ENCODE measurements at regions not wholly inside any gene's neighbourhood (a gene's known extent, or its start where the extent isn't known, plus 50 kb on each side); places are given as distances from the start of the nearest gene placed in this dataset.
"Not testable (repeated sequence)": the region's sequence is repeated elsewhere in the genome, so short reads cannot be mapped to it uniquely, and the experiment has no call there.

DNA sequence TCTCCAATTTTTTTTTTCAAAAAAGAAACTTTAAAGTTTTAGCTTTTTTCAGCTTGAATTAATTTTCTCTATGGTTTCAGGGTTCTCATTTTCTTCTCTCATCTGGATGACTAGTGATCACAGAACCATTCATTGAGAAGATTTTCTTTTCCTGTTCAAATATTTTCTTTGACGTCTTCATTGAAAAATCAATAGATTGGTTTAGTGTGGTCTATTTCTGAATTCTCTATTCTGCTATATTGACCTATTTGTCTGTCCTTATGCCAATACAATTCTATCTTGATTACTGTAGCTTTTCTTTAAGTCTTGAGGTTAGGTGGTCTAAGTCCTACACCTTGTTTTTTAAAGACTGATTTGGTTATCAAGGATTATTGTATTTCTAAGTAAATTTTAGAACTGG lies 150.2 kb upstream of the MAN1A1 start:
- no peak for DNase-seq

DNA sequence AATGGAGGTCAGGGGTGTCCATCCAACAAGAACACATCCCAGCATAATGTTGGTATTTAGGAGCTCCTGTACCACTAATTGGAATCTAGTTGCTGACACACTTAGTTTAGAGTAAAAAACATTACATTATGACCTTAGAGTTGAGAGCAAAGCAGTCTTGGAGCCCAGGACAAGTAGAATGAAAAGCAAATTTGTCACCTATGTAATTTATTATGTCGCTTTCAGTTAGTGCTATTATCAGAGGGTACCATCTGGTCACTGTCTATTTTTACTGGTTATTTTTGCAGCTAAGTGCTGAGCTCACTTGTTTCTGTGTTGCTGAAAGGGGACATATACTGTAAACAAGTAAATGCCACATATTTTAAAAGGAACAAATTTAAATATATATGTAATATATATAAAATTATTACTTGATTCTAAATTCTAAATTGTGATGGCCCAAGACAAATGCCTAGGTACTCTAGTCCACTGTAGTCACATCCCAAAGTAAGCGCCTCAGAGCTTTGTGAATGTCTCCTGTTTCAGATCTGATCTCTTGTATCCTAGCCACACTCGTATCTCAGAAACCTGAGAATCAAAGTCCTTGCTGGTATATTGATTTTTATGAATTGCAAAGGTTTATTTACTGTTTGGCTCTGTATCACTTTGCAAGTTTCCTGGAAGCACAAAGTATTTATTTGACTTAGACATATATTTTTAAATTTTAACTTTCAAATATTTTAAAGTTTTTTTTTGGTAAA lies 148.6 kb upstream of the MAN1A1 start:
- no peak for DNase-seq

DNA sequence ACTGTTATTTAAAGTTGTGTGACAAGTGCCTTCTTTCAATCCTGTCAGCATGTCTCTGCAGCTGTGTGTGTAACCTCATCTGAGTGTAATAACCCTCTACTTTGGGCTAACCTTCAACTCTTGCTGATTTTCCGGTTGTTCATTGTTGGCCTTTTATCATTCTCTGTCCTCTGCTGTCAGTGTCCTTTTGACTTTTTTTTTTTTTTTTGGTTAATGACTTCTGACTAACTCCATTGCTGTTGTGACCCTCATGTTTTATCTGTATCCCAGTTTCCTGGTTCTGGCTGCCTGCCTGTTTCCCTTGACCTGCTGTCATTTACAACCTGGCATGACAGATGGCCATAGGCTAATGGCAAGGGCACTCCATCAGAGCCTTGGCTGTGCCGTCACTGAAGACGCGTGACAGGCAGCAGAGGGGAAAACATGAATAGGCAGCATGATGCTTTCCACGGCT lies 145.7 kb upstream of the MAN1A1 start:
- no peak for DNase-seq

DNA sequence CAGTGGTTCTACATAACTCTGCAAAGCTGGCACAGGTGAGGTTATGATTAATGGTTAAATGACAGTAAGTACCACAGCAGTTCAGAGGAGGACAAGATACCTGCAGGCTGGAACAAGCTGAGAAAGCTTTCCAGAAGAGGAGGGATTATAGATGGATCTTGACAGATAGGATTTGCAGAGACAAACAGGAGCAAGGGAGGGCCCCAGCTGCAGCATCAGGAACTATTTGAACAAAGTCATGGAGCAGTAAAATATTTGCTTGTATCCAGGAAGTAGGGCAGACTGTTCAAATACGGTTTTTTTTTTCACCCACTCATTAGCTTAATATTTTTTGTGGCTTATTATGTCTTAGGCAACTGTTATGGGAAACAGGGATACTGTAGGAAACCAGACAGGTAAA lies 144.4 kb upstream of the MAN1A1 start:
- no peak for DNase-seq

DNA sequence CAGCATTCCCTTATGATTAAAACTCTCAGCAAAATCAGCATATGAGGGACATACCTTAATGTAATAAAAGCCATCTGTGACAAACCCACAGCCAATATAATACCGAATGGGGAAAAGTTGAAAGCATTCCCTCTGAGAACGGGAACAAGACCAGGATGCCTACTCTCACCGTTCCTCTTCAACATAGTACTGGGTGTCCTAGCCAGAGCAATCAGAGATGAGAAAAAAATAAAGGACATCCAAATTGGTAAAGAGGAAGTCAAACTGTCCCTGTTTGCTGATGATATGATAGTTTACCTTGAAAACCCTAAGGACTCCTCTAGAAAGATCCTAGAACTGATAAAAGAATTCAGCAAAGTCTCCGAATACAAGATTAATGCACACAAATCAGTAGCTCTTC lies 141.6 kb upstream of the MAN1A1 start:
- DNase-seq: not testable (repeated sequence)

DNA sequence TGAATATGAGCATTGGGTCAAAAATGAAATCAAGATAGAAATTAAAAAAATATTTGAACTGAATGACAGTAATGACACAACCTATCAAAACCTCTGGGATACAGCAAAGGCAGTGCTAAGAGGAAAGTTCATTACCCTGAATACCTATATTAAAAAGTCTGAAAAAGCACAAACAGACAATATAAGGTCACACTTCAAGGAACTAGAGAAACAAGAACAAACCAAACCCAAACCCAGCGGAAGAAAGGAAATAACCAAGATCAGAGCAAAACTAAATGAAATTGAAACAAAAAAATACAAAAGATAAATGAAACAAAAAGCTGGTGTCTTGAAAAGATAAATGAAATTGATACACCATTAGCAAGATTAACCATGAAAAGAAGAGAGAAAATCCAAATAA lies 140.5 kb upstream of the MAN1A1 start:
- not testable (repeated sequence) for DNase-seq

DNA sequence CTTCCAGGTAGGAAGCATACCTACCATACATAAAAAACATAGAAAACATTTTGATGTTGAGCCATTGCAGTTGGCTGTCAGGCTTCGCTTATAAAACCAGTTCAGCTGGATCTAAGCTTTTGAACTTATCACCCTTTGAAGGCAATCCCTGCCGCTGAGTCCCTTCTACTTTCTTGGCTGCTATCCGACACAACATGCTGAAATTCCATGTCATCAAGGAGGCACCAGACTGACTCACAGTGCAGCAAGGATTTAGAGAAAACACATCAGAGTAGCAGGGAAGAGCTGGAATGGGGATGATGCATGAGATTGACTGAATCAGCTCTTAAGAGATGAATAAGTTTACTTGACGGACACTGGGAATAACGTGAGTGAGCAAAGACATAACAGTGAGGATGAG lies 135.0 kb upstream of the MAN1A1 start:
- DNase-seq: no peak

DNA sequence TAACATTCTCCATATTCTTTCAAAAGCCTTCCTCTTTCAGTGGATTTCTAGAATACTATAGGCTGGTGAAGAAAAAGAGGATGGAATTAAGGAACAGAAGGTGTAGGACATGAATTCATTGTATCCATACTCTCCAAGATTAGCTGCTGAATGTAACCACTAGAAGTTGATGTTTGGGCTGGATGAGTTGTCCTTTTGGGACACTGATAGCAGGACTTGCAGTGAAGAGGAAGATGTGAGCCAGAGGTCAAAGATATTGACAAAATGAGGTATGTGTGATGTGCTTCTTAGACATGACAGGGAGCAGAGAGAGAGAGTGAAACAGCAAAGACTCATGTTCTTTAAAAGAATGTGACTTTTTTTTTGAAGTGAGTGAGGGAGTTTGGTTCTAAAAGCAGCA lies 134.3 kb upstream of the MAN1A1 start:
- DNase-seq: no peak

DNA sequence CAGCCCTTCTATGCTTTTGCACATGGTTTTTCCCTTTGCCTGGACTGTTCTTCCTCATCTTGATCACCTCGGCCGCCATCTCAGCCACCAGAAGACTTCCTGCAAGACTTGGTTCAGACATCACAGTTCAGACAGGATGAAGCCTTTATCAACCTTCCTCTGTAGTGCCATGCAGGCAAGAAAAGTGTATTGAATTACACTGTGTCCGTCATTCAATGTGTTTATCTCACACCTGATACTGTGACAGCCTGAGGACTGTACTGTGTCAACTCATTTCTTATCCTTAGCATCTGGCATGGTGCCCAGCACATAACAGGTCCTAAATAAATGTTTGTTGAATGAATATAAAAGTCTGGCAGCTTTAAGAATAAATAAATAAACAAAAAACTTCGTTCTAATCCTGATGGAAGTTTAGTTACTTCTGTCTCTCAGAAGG lies 133.3 kb upstream of the MAN1A1 start:
- DNase-seq: no peak

DNA sequence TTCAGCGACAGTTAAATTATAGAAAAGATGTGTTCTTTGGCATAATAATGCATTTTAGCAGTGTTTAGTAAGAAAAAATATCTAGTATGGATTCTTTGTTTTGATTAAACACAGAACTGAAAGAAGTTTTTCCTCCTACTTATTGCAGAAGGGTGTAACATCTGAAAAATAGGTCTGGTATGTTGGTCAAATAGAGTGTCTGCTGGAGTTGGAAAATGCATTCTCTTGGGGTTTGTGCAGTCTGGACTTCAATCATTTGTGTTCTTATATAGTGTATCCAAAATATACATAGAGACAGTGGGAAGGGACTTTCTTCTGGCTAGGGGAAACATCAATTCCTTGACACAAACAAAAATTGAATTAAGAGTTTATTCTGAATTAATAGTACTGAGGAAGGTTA lies 132.4 kb upstream of the MAN1A1 start:
- no peak for DNase-seq

DNA sequence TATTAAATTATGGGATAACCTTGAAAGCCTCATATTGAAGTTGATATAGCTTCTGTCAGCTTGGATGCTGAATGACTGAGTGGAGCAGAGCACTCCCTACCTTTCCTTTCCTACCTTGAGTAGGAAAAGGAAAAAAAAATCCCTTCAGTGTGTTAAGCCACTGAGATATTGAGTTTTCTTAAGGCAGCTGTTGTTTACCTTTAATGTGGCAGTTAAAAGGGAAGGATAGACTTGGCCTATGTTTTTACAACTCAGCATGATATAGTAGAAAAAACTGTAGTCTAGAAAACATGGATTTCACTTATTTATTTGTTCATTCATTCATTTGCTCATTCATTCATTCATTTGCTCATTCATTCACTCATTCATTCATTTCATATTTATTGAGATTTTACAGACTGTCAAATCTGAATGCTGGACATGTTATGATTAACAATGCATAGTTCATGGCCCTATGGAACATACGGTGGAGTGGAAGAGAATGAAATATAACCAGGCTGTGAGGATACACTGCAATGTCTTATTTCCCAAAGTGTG lies 131.5 kb upstream of the MAN1A1 start:
- no peak for DNase-seq

DNA sequence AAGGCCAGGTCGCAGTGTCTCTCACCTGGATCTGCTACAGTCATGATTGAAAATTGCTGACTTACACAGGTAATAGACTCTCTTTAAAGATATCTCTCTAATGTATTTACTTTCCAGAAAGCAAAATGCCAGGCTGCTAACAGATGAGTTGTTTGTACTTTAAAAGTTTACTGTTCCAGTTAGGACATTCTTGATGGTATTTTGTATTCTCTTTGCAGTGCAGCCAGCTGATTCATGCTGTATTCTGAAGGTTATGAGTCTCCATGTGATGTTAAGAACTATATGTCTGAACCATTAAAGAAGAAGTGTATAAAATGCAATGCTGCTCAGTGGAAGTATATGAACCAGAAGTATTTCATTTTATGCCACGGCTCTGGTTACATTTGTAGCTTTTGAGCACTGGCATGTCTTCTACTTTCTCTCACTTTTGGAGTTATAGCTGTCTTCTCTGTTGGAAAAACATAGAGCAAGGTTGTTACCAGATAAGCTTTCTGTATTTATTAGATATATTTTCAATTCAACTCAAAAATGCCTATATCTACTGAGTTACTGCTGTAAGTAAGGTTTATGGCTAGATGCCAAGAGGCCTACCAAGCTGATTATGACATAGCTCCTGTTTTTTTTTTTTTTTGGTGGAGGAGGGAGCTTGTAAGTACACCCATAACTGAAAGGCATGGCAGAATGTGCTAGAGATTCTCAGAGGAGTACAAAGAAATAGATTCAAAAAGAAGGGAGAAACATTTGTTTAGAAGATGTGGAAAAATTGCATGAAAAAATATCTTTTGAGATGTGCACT lies 130.5 kb upstream of the MAN1A1 start:
- DNase-seq: no peak

DNA sequence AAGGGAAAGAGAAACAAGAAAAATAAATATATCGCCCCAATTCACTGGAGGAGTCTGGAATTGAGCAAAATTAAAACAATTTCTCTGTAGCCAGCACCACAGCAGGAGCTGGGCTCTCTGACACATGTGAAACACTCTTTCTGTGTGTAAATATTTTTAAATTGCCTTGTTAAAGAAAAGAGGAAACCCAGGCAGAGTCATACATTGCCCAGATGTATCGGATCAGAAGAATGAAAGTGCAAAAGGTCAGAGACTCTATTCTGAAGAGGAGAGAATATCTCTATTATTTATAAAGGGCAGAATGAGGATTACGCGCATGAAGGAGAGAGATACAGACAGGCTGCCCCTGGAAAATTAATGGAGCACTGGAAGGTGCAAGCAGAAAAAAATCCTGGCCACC lies 127.0 kb upstream of the MAN1A1 start:
- DNase-seq: no peak

DNA sequence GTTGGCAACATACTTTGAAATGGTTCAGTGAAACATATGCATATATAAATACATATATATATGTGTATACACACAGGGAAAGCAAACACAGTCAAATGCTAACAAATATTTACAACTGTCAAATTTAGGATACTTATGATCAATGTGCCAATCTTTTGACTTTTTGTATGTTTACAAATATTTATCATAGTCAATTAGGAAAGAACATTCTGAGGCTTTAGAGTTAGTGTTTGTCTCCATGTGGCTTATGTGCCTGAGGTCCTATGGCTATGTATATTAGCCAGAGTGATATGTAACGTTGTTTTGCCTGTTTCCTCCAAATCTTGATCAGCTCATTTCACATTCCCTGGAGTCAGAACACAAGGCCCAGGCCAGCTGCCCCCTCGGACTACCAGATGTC lies 126.5 kb upstream of the MAN1A1 start:
- DNase-seq: no peak

DNA sequence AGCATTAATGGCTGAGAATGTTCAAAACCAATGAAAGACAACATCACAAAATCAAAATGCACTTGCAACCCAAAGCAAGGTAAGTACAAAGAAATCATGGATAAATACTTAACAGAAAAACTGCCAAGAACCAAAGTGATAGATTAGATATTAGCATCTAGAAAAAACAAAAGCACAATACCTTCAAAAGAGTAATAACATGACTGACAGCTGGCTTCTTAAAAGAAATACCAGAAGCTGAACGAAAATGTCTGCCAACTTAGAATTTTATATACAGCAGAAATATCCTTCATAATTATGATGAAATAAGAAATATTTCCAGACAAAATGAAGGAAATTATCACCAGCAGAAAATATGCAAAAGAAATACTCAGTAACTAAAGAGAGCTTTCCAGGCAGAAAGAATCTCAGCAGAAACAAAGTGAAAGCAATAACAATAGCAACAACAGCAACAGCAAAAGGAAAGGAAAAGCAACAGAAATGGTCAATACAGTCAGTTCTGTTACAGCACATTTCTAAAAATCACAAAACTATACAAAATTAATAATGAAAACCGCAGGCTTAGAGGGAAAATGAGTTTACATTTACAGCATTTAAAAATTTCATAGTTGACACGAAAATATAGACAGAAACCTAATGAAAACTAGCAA lies 121.5 kb upstream of the MAN1A1 start:
- DNase-seq: no peak

DNA sequence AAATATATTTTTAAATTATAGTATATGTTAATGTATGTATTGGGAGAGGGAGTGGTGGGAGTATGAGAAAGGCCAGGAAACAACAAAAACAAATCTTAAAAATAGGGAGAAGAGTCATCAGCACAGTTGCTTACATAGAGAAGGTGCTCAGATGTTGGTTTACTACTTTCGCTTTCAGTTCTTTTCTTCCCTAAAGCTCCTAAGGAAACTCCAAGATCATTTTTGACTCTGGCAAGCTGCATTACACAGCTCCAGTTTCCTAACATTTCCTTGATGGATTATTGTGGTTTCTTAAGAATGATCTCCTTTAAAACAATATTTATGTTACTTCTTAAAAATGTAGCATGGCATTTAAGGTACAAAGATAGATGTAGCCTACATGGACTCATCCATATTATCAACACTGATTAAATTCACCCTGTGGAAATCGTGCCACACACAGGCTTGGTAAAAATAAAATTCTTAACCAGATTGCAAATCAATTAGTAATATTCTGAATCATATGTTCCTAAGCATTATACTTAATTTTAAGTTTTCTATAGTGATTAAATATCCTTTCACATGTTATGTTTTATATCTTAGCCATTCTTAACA lies 118.0 kb upstream of the MAN1A1 start:
- DNase-seq: no peak

DNA sequence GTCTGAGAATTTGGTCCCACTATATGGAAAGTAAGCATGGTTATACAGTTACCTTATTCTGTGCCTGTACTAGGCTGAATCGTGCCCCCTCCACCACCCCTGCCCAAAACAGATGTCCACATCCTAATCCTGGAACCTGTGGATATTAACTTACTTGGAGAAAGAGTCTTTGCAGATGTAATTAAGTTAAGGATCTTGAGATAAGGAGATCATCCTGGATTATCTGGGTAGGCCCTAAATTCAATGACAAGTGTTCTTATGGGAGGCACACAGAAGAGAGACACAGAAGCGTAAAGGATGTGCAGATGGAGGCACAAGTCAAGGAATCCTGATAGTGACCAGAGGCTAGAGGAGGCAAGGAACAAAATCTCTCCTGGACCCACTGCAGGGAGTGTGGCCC lies 116.7 kb upstream of the MAN1A1 start:
- no peak for DNase-seq

DNA sequence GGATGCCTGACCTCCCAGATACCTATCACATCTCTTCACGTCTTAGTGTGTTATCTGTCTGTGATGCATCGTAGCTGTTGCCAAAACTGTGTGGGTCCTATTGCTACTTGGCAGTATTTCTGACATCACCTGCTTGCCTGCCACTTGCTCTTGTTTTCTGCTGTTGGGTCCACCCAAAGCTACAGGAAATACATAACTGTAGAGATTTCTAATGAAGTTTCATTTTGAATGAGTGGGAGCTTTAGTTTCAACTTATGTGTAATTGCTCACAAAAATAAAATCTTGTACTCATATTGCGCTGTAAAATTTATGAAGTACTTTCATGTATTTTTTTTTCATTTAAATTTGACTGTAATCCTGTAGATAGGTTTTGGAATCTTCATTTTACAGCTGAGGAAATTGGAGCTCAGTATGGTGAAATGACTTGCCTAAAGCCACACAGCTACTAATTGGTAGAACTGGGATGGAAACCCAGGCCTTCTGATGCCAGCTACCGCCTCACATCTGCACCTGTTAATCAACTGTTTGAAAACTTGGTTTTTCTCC lies 113.6 kb upstream of the MAN1A1 start:
- DNase-seq: no peak

DNA sequence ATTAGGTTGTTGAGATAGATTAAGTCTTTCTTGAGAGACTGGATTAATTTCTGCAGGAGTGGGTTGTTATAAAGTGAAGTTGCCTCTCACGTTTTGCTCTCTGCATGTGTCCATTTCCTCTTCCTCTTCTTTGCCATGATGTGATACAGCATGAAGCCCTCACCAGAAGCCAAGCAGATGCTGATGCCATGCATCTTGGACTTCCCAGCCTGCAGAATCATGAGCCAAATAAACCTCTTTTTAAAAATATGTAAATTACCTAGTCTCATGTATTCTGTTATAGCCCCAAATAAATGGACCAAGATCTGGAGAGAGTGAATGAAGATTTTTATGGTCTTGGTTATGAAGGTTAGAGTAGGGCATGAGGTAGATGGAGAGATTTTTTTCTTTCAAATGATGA lies 111.6 kb upstream of the MAN1A1 start:
- DNase-seq: no peak

DNA sequence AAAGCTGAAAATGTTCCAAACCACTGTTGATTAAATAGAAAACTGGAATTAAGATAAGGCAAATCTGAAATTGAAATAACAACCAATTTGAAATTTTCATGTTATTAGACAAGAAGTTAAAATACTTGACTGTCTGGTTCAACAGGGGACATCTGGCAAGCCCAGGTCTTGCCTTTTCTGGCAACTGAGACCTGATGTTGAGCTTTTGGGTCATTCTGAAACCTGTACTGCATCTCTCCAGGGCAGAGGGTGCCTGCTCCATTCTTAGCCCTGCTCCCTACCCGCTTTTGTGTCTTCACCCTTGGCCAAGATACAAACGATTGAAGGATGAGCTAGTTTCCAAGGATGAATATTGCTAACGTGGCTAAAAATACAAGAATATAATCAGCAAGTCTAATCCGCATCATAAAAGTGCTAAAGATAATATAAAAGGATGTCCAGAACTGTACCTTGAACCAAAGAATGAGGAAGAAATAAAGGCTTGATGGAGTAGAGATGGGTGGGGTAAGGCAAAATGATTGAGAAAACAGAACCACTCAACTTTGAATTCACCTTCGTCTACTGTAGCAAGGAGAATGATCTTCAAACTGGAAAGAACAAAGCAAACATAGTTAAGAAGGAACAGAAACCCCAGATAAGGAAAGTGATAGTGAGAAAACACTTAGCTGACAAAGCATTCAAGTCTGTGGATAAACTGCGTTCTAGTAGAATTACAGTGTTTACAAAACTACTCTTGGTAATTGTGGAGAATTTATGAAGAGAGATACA lies 109.8 kb upstream of the MAN1A1 start:
- DNase-seq: no peak

DNA sequence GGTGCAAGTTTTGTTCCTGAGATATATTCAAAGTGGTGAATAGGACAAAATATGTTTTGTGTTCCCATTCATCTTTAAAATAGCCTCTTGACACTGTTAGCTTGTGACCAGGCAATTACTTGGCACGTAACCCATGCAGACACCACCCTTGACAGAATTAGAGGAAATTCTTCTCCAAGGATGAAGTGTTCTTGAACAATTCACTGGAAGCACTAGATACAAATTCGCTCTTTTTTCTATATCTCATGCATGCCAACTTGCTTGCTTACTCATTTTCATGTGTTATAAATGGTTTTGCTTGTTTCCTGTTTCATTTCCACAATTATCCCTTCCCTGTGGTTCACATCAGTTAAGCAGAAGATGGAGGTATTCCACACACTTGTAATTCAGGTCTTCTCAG lies 105.2 kb upstream of the MAN1A1 start:
- no peak for DNase-seq
